ENCODE measurements at regions not wholly inside any gene's neighbourhood (a gene's known extent, or its start where the extent isn't known, plus 50 kb on each side); places are given as distances from the start of the nearest gene placed in this dataset.

DNA sequence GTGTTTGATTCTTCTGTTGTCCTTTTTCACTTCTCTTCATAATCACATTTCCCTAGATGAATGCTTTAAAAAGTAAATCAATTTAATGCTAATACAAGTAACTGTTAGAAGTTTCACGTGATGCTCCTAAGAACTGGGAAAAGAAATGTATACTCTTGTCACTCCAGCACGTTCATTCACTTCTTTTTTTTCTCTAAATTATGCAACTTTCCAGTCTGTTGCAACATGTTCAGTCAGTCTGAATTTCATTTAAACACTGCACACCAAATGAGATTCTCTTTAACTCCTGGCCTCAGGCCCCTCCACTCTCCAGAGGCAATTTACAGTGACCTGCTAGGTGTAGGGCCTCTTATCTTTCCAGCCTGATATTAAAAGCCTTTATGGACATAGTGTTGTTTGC is 321.9 kb downstream of the HS3ST1 start:
- TF ChIP-seq CTCF (conservative IDR thresholded peaks at IDR 0.05; ENCODE audit: low read length) (no peak), EZH2phosphoT487 (IDR thresholded peaks at IDR 0.05; ENCODE audit: borderline replicate concordance, low read depth, low read length) (no peak)
